Urothelium cell line (cell line): ENCODE measurements at regions not wholly inside any gene's neighbourhood (a gene's known extent, or its start where the extent isn't known, plus 50 kb on each side); places are given as distances from the start of the nearest gene placed in this dataset.

ENCODE experiments used
- DNase-seq: peaks from one replicate; pipeline ENCODE4 v3.0.0; 2011; ENCODE audit warnings: low spot score, mixed read lengths
- FAIRE-seq: peaks from 2 replicates; lab custom pipeline; 2011; peaks lifted over from hg19 to GRCh38; lab: Jason Lieb, UNC

GRCh38 chr11:116644201-116644940 lies 128.4 kb downstream of the BUD13 start:
- no peak for FAIRE-seq

GRCh38 chr11:116643521-116643920 lies 129.3 kb downstream of the BUD13 start:
- FAIRE-seq (no peak), DNase-seq (no peak)

More at GRCh38 chr11:116644201-116644940, 128.4 kb downstream of the BUD13 start:
- no peak for DNase-seq

- FAIRE-seq (no peak), DNase-seq (no peak)
Observed at GRCh38 chr11:116642902-116643301, 129.9 kb downstream of the BUD13 start.

- no peak for DNase-seq
- no peak for FAIRE-seq
Observed at GRCh38 chr11:116642481-116642880, 130.3 kb downstream of the BUD13 start.

GRCh38 chr11:116641561-116642045 lies 131.2 kb downstream of the BUD13 start:
- DNase-seq (peak; percentile 84), FAIRE-seq (peak; percentile 96)

- DNase-seq (no peak), FAIRE-seq (peak; percentile 86)
Observed at GRCh38 chr11:116640641-116641402, 132.0 kb downstream of the BUD13 start.

- DNase-seq (no peak), FAIRE-seq (no peak)
Observed at GRCh38 chr11:116638463-116638862, 134.3 kb downstream of the BUD13 start.

- no peak for FAIRE-seq
- no peak for DNase-seq
Observed at GRCh38 chr11:116637766-116638165, 135.0 kb downstream of the BUD13 start.

GRCh38 chr11:116636341-116636929 lies 136.4 kb downstream of the BUD13 start:
- no peak for DNase-seq
- peak; percentile 20 for FAIRE-seq

GRCh38 chr11:116631201-116631600 lies 141.6 kb downstream of the BUD13 start:
- no peak for DNase-seq
- no peak for FAIRE-seq

- no peak for FAIRE-seq
Observed at GRCh38 chr11:116618461-116618860, 154.3 kb downstream of the BUD13 start.

GRCh38 chr11:116615211-116615865 lies 157.4 kb downstream of the BUD13 start:
- FAIRE-seq (peak; percentile 75), DNase-seq (no peak)

More at GRCh38 chr11:116618461-116618860, 154.3 kb downstream of the BUD13 start:
- DNase-seq = no peak

GRCh38 chr11:116614306-116615210 lies 158.2 kb downstream of the BUD13 start:
- DNase-seq (no peak), FAIRE-seq (no peak)

GRCh38 chr11:116613206-116613875 lies 159.4 kb downstream of the BUD13 start:
- DNase-seq (no peak), FAIRE-seq (no peak)

GRCh38 chr11:116611998-116612620 lies 160.7 kb downstream of the BUD13 start:
- DNase-seq = no peak
- no peak for FAIRE-seq

GRCh38 chr11:116610190-116610589 lies 162.6 kb downstream of the BUD13 start:
- no peak for DNase-seq
- peak; percentile 66 for FAIRE-seq

- FAIRE-seq (no peak), DNase-seq (no peak)
Observed at GRCh38 chr11:116607027-116607426, 165.8 kb downstream of the BUD13 start.

- peak; percentile 79 for DNase-seq
- FAIRE-seq = peak; percentile 40
Observed at GRCh38 chr11:116605543-116606459, 167.0 kb downstream of the BUD13 start.
